GM19025 (cell line): ENCODE measurements at regions not wholly inside any gene's neighbourhood (a gene's known extent, or its start where the extent isn't known, plus 50 kb on each side); places are given as distances from the start of the nearest gene placed in this dataset.
"Not testable (repeated sequence)": the region's sequence is repeated elsewhere in the genome, so short reads cannot be mapped to it uniquely, and the experiment has no call there.

Experiments
- ATAC-seq: cut with Tn5 transposase; IDR thresholded peaks from one replicate; pipeline ENCODE4 v1.9.1; 2021; ENCODE audit warnings: mild to moderate bottlenecking, low read depth, moderate library complexity; ENCODE audit not compliant: unreplicated experiment

- ATAC-seq = no peak
Measured at GRCh38 chr21:22679207-22679606, 1681.0 kb downstream of the NCAM2 start.

GRCh38 chr21:22691658-22692057 is 1693.4 kb downstream of the NCAM2 start:
- no peak for ATAC-seq

- no peak for ATAC-seq
Measured at GRCh38 chr21:22703521-22703920, 1705.3 kb downstream of the NCAM2 start.

- no peak for ATAC-seq
Measured at GRCh38 chr21:22710721-22711120, 1712.5 kb downstream of the NCAM2 start.

- no peak for ATAC-seq
Measured at GRCh38 chr21:22711636-22712035, 1713.4 kb downstream of the NCAM2 start.

GRCh38 chr21:22725436-22725835 is 1727.2 kb downstream of the NCAM2 start:
- no peak for ATAC-seq

- ATAC-seq = no peak
Measured at GRCh38 chr21:22728091-22728490, 1729.9 kb downstream of the NCAM2 start.

- ATAC-seq = no peak
Measured at GRCh38 chr21:22743085-22743484, 1744.9 kb downstream of the NCAM2 start.

- no peak for ATAC-seq
Measured at GRCh38 chr21:22754746-22755145, 1756.5 kb downstream of the NCAM2 start.

GRCh38 chr21:22758478-22758877 is 1760.3 kb downstream of the NCAM2 start:
- no peak for ATAC-seq

- ATAC-seq = no peak
Measured at GRCh38 chr21:22762463-22762862, 1764.3 kb downstream of the NCAM2 start.

GRCh38 chr21:22763442-22763841 is 1765.2 kb downstream of the NCAM2 start:
- ATAC-seq = no peak

GRCh38 chr21:22764222-22764621 is 1766.0 kb downstream of the NCAM2 start:
- no peak for ATAC-seq

GRCh38 chr21:22791376-22791775 is 1793.2 kb downstream of the NCAM2 start:
- ATAC-seq = no peak

- no peak for ATAC-seq
Measured at GRCh38 chr21:22791986-22792560, 1793.9 kb downstream of the NCAM2 start.

GRCh38 chr21:22795091-22795490 is 1796.9 kb downstream of the NCAM2 start:
- no peak for ATAC-seq

- ATAC-seq = no peak
Measured at GRCh38 chr21:22795644-22796043, 1797.4 kb downstream of the NCAM2 start.

GRCh38 chr21:22796147-22796546 is 1797.9 kb downstream of the NCAM2 start:
- ATAC-seq = no peak

- ATAC-seq = no peak
Measured at GRCh38 chr21:22804151-22804550, 1805.9 kb downstream of the NCAM2 start.

GRCh38 chr21:22806278-22806677 is 1808.1 kb downstream of the NCAM2 start:
- no peak for ATAC-seq

- no peak for ATAC-seq
Measured at GRCh38 chr21:22813201-22813600, 1815.0 kb downstream of the NCAM2 start.

- ATAC-seq = not testable (repeated sequence)
Measured at GRCh38 chr21:22818681-22819485, 1820.7 kb downstream of the NCAM2 start.
